Stimulated activated CD4-positive, alpha-beta T cell treated with anti-CD3 and anti-CD28 coated beads, Interleukin-2, amount 100 ng/mL, for 24 hours (primary cell): ENCODE measurements at regions not wholly inside any gene's neighbourhood (a gene's known extent, or its start where the extent isn't known, plus 50 kb on each side); places are given as distances from the start of the nearest gene placed in this dataset.
"Not testable (repeated sequence)": the region's sequence is repeated elsewhere in the genome, so short reads cannot be mapped to it uniquely, and the experiment has no call there.

Experiments
- DNase-seq, 2 donors: peaks; one replicate each; pipeline ENCODE4 v3.0.0-alpha.2; 2020

- DNase-seq = no peak
Measured at GRCh38 chr7:106750773-106751172, 89.8 kb upstream of the CCDC71L start.

DNA sequence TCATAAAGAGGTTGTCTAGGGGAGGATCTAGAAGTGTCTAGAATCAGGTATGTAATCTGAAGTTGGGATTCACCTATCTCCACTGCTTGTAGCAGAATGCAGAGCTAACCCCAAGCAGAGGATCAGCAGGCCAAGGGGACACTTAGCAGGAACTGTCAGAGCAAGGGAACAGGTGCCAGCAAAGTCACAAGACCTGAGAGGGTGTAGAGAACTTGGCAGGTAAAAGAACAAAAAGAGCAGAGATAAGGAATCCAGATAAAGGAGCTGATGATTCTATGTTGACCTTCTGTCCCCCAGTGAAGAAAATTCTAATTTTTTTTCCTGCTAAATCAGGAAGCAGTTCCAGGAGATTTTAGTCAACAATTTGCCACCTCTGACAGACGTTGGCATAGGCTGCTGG, 91.4 kb upstream of the CCDC71L start:
- DNase-seq = no peak

- not testable (repeated sequence) for DNase-seq
Measured at GRCh38 chr7:106755024-106755423, 94.1 kb upstream of the CCDC71L start.

DNA sequence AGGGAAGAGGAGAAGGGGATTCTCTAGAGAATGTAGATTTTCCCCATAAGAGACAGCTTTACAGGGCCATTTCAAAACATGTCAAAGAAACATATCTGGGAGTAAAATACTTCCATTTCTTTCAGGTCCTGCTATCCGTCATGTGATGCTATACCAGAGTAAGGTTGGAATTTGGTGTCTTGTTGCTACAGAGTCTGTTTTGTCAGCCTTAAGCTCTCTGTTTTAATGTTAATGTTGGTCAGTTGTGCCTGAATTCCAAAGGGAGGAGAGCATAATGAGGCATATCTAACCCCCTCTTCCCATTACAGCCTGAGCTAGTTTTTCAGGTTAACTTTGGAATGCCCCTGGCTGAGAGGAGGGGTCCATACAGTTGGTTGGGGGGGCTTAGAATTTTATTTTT, 94.7 kb upstream of the CCDC71L start:
- DNase-seq = no peak

DNA sequence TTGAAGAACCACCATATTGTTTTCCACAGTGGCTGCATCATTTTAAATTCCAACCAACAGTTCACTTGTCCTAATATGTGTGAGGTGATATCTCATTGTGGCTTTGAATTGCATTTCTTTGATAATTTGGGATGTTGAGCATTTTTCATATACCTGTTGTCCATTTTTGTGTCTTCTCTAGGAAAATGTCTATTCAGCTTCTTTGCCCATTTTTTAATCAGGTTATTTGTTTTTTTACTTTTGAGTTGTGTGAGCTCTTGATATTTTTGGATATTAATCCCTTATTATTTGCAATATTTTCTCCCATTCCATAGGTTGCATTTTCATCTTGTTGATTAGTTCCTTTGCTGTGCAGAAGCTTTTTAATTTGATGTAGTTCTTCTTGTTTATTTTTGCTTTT, 95.1 kb upstream of the CCDC71L start:
- DNase-seq = no peak

- no peak for DNase-seq
Measured at GRCh38 chr7:106756884-106757283, 95.9 kb upstream of the CCDC71L start.

- DNase-seq = no peak
Measured at GRCh38 chr7:106757846-106758245, 96.9 kb upstream of the CCDC71L start.

DNA sequence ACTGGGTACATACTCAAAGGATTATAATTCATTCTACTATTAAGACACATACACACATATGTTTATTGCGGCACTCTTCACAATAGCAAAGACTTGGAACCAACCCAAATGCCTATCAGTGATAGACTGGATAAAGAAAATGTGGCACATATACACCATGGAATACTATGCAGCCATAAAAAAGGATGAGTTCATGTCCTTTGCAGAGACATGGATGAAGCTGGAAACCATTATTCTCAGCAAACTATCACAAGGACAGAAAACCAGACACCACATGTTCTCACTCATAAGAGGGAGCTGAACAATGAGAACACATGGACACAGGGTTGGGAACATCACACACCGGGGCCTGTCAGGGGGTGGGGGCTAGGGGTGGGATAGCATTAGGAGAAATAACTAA, 101.9 kb upstream of the CCDC71L start:
- not testable (repeated sequence) for DNase-seq

DNA sequence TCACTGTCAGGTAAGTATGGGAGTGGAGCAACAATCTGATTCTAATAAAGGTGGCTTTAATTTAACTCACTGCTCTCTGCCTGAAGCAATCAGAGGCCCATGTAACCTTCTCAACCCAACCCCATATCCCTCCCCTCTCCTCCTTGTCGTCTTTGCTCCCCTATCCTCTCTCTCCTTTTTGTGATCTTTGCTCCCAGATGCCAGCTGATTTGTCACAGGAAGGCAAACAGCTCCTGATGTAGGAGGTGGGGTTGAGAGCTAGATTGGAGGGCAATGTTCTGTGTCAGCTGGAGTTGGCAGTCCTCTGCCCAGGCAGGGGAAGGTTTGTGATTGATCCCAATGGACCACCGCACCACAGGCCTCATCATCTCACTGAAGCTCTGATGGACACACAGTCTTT, 101.4 kb upstream of the PIK3CG start:
- DNase-seq = no peak

- no peak for DNase-seq
Measured at GRCh38 chr7:106765727-106766355, 99.2 kb upstream of the PIK3CG start.

- no peak for DNase-seq
Measured at GRCh38 chr7:106766551-106766950, 98.5 kb upstream of the PIK3CG start.

- no peak for DNase-seq
Measured at GRCh38 chr7:106767078-106767477, 98.0 kb upstream of the PIK3CG start.

GRCh38 chr7:106767498-106768323, 97.4 kb upstream of the PIK3CG start:
- DNase-seq = no peak

GRCh38 chr7:106768324-106768751, 96.7 kb upstream of the PIK3CG start:
- no peak for DNase-seq

DNA sequence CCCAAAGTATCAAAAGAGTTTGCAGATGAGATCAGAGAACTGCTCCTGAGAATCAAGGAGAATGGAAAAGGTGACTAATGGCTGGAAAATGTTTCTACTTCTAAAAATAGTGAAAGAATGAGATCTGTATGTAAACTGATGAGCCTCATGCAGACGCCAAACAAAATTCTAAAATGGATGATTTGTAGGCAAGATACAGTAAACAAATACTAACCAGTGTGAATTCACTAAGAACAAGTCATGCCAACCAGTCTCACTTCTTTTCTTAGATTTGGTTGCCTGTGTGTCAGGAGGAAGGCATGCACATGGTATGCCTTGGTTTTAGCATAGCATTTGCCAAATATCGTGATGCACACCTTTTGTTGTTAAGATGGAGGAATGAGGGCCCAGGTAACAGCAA, 94.9 kb upstream of the PIK3CG start:
- no peak for DNase-seq

DNA sequence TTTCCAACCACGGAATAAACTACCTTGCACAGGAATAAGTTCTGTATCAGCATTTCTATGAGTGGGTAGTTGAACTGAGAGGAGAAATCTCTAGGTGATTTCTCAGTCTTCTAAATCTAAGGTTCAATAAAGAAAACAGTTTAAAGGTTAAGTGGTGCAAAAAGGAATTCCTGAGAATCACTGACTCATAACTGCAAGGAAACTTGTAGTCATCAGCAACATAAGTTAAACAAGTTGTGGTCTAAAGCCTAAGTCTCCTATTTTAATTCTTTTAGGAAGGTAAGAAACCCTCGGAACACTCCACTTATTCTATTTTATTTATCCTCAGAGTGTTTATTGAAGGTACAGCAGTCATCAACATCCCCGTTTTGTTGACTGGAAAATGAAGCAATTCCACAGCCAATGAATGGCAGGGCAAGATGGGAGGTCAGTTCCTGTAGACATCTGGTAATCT, 92.4 kb upstream of the PIK3CG start:
- DNase-seq = no peak

- DNase-seq = no peak
Measured at GRCh38 chr7:106773228-106773627, 91.9 kb upstream of the PIK3CG start.

GRCh38 chr7:106773721-106774120, 91.4 kb upstream of the PIK3CG start:
- DNase-seq = no peak

GRCh38 chr7:106774213-106774767, 90.8 kb upstream of the PIK3CG start:
- DNase-seq = no peak

GRCh38 chr7:106774768-106775551, 90.1 kb upstream of the PIK3CG start:
- DNase-seq = peak; percentile 32 to 41

- DNase-seq = no peak
Measured at GRCh38 chr7:106775552-106775936, 89.5 kb upstream of the PIK3CG start.

DNA sequence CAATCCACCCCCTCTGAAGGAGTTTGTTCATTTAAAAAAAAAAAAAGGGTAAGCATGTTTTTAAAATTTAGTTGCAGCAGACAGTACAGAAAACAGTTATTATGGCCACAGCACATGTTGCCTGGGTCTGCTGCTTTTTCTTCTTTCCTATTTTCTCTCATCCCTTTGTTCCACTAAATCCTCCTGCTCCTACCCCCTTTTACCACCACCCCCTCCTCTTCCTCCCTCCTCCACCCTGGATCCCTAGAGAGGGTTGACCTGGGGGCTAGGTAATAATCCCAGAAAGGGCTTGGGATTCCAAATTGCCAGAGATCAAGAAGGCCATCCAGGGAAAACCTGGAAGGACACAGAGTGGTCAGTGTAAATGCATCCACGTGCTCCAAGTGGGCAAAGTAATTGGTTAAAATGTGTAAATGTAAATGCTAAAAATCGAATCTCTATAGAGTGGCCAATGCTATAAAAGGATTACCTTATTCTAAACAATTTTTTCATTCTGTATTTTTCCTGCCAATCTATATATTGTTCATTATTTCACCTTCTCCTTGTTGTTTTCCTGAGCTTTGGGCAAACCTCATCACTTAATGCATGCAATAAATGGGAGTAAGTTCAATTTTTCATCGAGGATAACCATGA, 89.0 kb upstream of the PIK3CG start:
- no peak for DNase-seq
